Loucy (cell line): ENCODE measurements at regions not wholly inside any gene's neighbourhood (a gene's known extent, or its start where the extent isn't known, plus 50 kb on each side); places are given as distances from the start of the nearest gene placed in this dataset.

ENCODE experiments used
- CTCF ChIP-seq: fragments of 200-600 bp; sonication (generic); conservative IDR thresholded peaks from 2 replicates; pipeline ENCODE4 v1.5.1; 2014; ENCODE audit warnings: mild to moderate bottlenecking, antibody characterized with exemption, low read length
- EZH2phosphoT487 ChIP-seq: fragments of 200-600 bp; IDR thresholded peaks from 2 replicates; pipeline ENCODE4 v1.6.1; 2018; ENCODE audit warnings: antibody characterized with exemption, mild to moderate bottlenecking, moderate library complexity, borderline replicate concordance

GRCh38 chr7:81822811-81823210 lies 53.0 kb upstream of the HGF start:
- TF ChIP-seq CTCF (no peak), EZH2phosphoT487 (no peak)
